ENCODE measurements at regions not wholly inside any gene's neighbourhood (a gene's known extent, or its start where the extent isn't known, plus 50 kb on each side); places are given as distances from the start of the nearest gene placed in this dataset.

- TF ChIP-seq POLR2A (IDR thresholded peaks at IDR 0.05) (no peak), CTCF (IDR thresholded peaks at IDR 0.05) (no peak)
- Histone ChIP-seq H3K36me3 (no peaks in the 10 kb centered on the region), H3K9me3 (no peaks in the 10 kb centered on the region), H3K4me3 (replicated peaks in 1 of 3) (no peak overlapping the region), H3K4me1 (no peaks in the 10 kb centered on the region), H3K27ac (no peak overlapping the region), H3K27me3 (no peaks in the 10 kb centered on the region)
- 80 to 84% methylated on average over 3 of the region's 3 CpGs for WGBS, 2 donors
- no peak for DNase-seq
- intact Hi-C loops (cut with DNase I) = no loop called here
These were observed 61.6 kb upstream of the STAC start for GRCh38 chr3:36318621-36319200.

GRCh38 chr3:36319680-36320079, 60.6 kb upstream of the STAC start:
- intact Hi-C loops (cut with DNase I) = no loop called here
- Histone ChIP-seq H3K27me3 (no peaks in the 10 kb centered on the region), H3K9me3 (no peaks in the 10 kb centered on the region), H3K4me1 (no peaks in the 10 kb centered on the region), H3K27ac (no peak overlapping the region), H3K4me3 (replicated peaks in 1 of 3) (no peak overlapping the region), H3K36me3 (no peaks in the 10 kb centered on the region)
- TF ChIP-seq POLR2A (IDR thresholded peaks at IDR 0.05) (no peak), CTCF (IDR thresholded peaks at IDR 0.05) (no peak)
- DNase-seq = no peak
- WGBS, 2 donors = 64 to 75% methylated on average over 1 of the region's 1 CpG
